Skeletal muscle satellite cell (primary cell): ENCODE measurements at regions not wholly inside any gene's neighbourhood (a gene's known extent, or its start where the extent isn't known, plus 50 kb on each side); places are given as distances from the start of the nearest gene placed in this dataset.
"Not testable (repeated sequence)": the region's sequence is repeated elsewhere in the genome, so short reads cannot be mapped to it uniquely, and the experiment has no call there.

Experiments
- H3K27me3 ChIP-seq: 2 replicates; pipeline ENCODE4 v1.7.0; 2013; ENCODE audit warnings: low read length; ENCODE audit not compliant: control insufficient read depth, insufficient read depth
- H3K36me3 ChIP-seq: 2 replicates; pipeline ENCODE4 v1.7.0; 2013; ENCODE audit warnings: mild to moderate bottlenecking, control low read depth, low read length; ENCODE audit not compliant: insufficient read depth
- H3K4me1 ChIP-seq: 2 replicates; pipeline ENCODE4 v1.7.0; 2013; ENCODE audit warnings: low read length; ENCODE audit not compliant: control insufficient read depth, insufficient read depth
- H3K4me2 ChIP-seq: 2 replicates; pipeline ENCODE4 v1.7.0; 2013; ENCODE audit warnings: mild to moderate bottlenecking, low read length
- H3K4me3 ChIP-seq: 2 replicates; pipeline ENCODE4 v1.7.0; 2013; ENCODE audit warnings: low read length
- H3K9ac ChIP-seq: 2 replicates; pipeline ENCODE4 v1.7.0; 2013; ENCODE audit warnings: mild to moderate bottlenecking, low read depth, low read length, moderate library complexity
- H3K9me3 ChIP-seq: replicated peaks from 2 replicates; pipeline ENCODE4 v1.7.0; 2013; ENCODE audit warnings: mild to moderate bottlenecking, control low read depth, low read length

GRCh38 chr20:53863039-53863438 is 207.4 kb downstream of the BCAS1 start:
- not testable (repeated sequence) for H3K4me2 ChIP-seq, H3K9me3 ChIP-seq, H3K4me3 ChIP-seq, H3K9ac ChIP-seq, H3K36me3 ChIP-seq, H3K27me3 ChIP-seq
- H3K4me1 ChIP-seq = peaks cover 34% of the 10 kb centered on the region

- not testable (repeated sequence) for H3K4me3 ChIP-seq, H3K27me3 ChIP-seq, H3K36me3 ChIP-seq, H3K4me2 ChIP-seq, H3K9me3 ChIP-seq, H3K9ac ChIP-seq
- peaks cover 36% of the 10 kb centered on the region for H3K4me1 ChIP-seq
These were observed 207.9 kb downstream of the BCAS1 start for GRCh38 chr20:53862490-53862889.

GRCh38 chr20:53862136-53862397 is 208.3 kb downstream of the BCAS1 start:
- not testable (repeated sequence) for H3K9ac ChIP-seq, H3K27me3 ChIP-seq, H3K4me3 ChIP-seq, H3K9me3 ChIP-seq, H3K36me3 ChIP-seq, H3K4me2 ChIP-seq
- peaks cover 32% of the 10 kb centered on the region for H3K4me1 ChIP-seq

- Histone ChIP-seq H3K4me2 (no peak overlapping the region), H3K9me3 (no peaks in the 10 kb centered on the region), H3K9ac (no peak overlapping the region), H3K4me1 (peaks cover 11% of the 10 kb centered on the region), H3K4me3 (no peak overlapping the region), H3K36me3 (no peaks in the 10 kb centered on the region), H3K27me3 (no peaks in the 10 kb centered on the region)
These were observed 210.7 kb downstream of the BCAS1 start for GRCh38 chr20:53859684-53860083.

GRCh38 chr20:53859009-53859408 is 211.4 kb downstream of the BCAS1 start:
- not testable (repeated sequence) for H3K4me3 ChIP-seq, H3K36me3 ChIP-seq, H3K27me3 ChIP-seq, H3K9me3 ChIP-seq, H3K9ac ChIP-seq, H3K4me2 ChIP-seq
- H3K4me1 ChIP-seq = peaks cover 11% of the 10 kb centered on the region

- peaks cover 11% of the 10 kb centered on the region for H3K4me1 ChIP-seq
- H3K4me3 ChIP-seq, H3K9ac ChIP-seq, H3K9me3 ChIP-seq, H3K27me3 ChIP-seq, H3K36me3 ChIP-seq, H3K4me2 ChIP-seq: not testable (repeated sequence)
These were observed 211.9 kb downstream of the BCAS1 start for GRCh38 chr20:53858516-53858915.

- Histone ChIP-seq H3K4me1 (peaks cover 11% of the 10 kb centered on the region), H3K36me3 (no peaks in the 10 kb centered on the region), H3K9me3 (no peaks in the 10 kb centered on the region), H3K27me3 (no peaks in the 10 kb centered on the region), H3K4me3 (no peak overlapping the region), H3K4me2 (no peak overlapping the region), H3K9ac (no peak overlapping the region)
These were observed 212.6 kb downstream of the BCAS1 start for GRCh38 chr20:53857723-53858236.

GRCh38 chr20:53856300-53857295 is 213.8 kb downstream of the BCAS1 start:
- H3K4me1 ChIP-seq = peaks cover 15% of the 10 kb centered on the region
- no peaks in the 10 kb centered on the region for H3K36me3 ChIP-seq
- H3K9me3 ChIP-seq = no peaks in the 10 kb centered on the region
- H3K4me2 ChIP-seq = no peak overlapping the region
- H3K27me3 ChIP-seq = no peaks in the 10 kb centered on the region
- no peak overlapping the region for H3K9ac ChIP-seq
- H3K4me3 ChIP-seq = no peak overlapping the region

- Histone ChIP-seq H3K4me3 (no peak overlapping the region), H3K36me3 (no peaks in the 10 kb centered on the region), H3K4me1 (peaks cover 16% of the 10 kb centered on the region), H3K9me3 (no peaks in the 10 kb centered on the region), H3K27me3 (no peaks in the 10 kb centered on the region), H3K4me2 (no peak overlapping the region), H3K9ac (no peak overlapping the region)
These were observed 214.7 kb downstream of the BCAS1 start for GRCh38 chr20:53855733-53856132.

- not testable (repeated sequence) for H3K4me2 ChIP-seq, H3K27me3 ChIP-seq, H3K9ac ChIP-seq, H3K4me3 ChIP-seq, H3K9me3 ChIP-seq, H3K36me3 ChIP-seq
- H3K4me1 ChIP-seq = peaks cover 11% of the 10 kb centered on the region
These were observed 215.8 kb downstream of the BCAS1 start for GRCh38 chr20:53854609-53854926.

GRCh38 chr20:53853111-53853713 is 217.2 kb downstream of the BCAS1 start:
- Histone ChIP-seq H3K4me3 (no peak overlapping the region), H3K4me1 (peaks cover 10% of the 10 kb centered on the region), H3K27me3 (no peaks in the 10 kb centered on the region), H3K4me2 (no peak overlapping the region), H3K9ac (no peak overlapping the region), H3K9me3 (no peaks in the 10 kb centered on the region), H3K36me3 (no peaks in the 10 kb centered on the region)

GRCh38 chr20:53852691-53853090 is 217.7 kb downstream of the BCAS1 start:
- Histone ChIP-seq H3K9ac (no peak overlapping the region), H3K4me3 (no peak overlapping the region), H3K9me3 (no peaks in the 10 kb centered on the region), H3K27me3 (no peaks in the 10 kb centered on the region), H3K4me1 (peaks cover 5% of the 10 kb centered on the region), H3K36me3 (no peaks in the 10 kb centered on the region), H3K4me2 (no peak overlapping the region)
